ENCODE measurements at regions not wholly inside any gene's neighbourhood (a gene's known extent, or its start where the extent isn't known, plus 50 kb on each side); places are given as distances from the start of the nearest gene placed in this dataset.

- no peak for TF ChIP-seq CTCF (IDR thresholded peaks at IDR 0.05)
- intact Hi-C loops (cut with DNase I) = no loop called here
- 25 to 47% (median 35%) methylated on average over 2 of the region's 2 CpGs for WGBS, 3 donors
Observed at GRCh38 chr18:44123743-44124142, 556.9 kb upstream of the SETBP1 start.

GRCh38 chr18:44125446-44125845 is 555.2 kb upstream of the SETBP1 start:
- Histone ChIP-seq H3K9me3 (no peaks in the 10 kb centered on the region), H3K27ac (no peak overlapping the region), H3K36me3 (ENCODE audit: insufficient read depth in 1 of 2, low read depth in 1 of 2) (no peaks in the 10 kb centered on the region), H3K4me3 (no peak overlapping the region), H3K27me3 (ENCODE audit: insufficient read depth in 3 of 3, low read length in 2 of 3) (no peaks in the 10 kb centered on the region), H3K4me1 (no peaks in the 10 kb centered on the region)
- ATAC-seq (no peak), DNase-seq (no peak)
- no peak for TF ChIP-seq CTCF (IDR thresholded peaks at IDR 0.05)
- 88 to 92% (median 90%) methylated on average over 3 of the region's 3 CpGs for WGBS, 3 donors
- intact Hi-C loops (cut with DNase I) = no loop called here

More at GRCh38 chr18:44123743-44124142, 556.9 kb upstream of the SETBP1 start:
- Histone ChIP-seq H3K4me3 (no peak overlapping the region), H3K27ac (no peak overlapping the region), H3K27me3 (ENCODE audit: insufficient read depth in 3 of 3, low read length in 2 of 3) (no peaks in the 10 kb centered on the region), H3K4me1 (no peaks in the 10 kb centered on the region), H3K36me3 (ENCODE audit: insufficient read depth in 1 of 2, low read depth in 1 of 2) (no peaks in the 10 kb centered on the region), H3K9me3 (no peaks in the 10 kb centered on the region)
- no peak for DNase-seq
- peak in 1 of 4 donors; percentile 39 for ATAC-seq

- H3K36me3 ChIP-seq (ENCODE audit: insufficient read depth in 1 of 2, low read depth in 1 of 2) = no peaks in the 10 kb centered on the region
- H3K27ac ChIP-seq = no peak overlapping the region
- TF ChIP-seq CTCF (IDR thresholded peaks at IDR 0.05) = no peak
- no peaks in the 10 kb centered on the region for H3K9me3 ChIP-seq
- no peak overlapping the region for H3K4me3 ChIP-seq
- DNase-seq (no peak), ATAC-seq (no peak)
- intact Hi-C loops (cut with DNase I) = no loop called here
- no peaks in the 10 kb centered on the region for H3K27me3 ChIP-seq (ENCODE audit: insufficient read depth in 3 of 3, low read length in 2 of 3)
- H3K4me1 ChIP-seq = no peaks in the 10 kb centered on the region
Observed at GRCh38 chr18:44126598-44126997, 554.1 kb upstream of the SETBP1 start.

GRCh38 chr18:44128365-44128764 is 552.3 kb upstream of the SETBP1 start:
- Histone ChIP-seq H3K27ac (no peak overlapping the region), H3K36me3 (ENCODE audit: insufficient read depth in 1 of 2, low read depth in 1 of 2) (no peaks in the 10 kb centered on the region), H3K27me3 (ENCODE audit: insufficient read depth in 3 of 3, low read length in 2 of 3) (no peaks in the 10 kb centered on the region), H3K9me3 (no peaks in the 10 kb centered on the region), H3K4me3 (no peak overlapping the region), H3K4me1 (no peaks in the 10 kb centered on the region)
- intact Hi-C loops (cut with DNase I) = no loop called here
- no peak for DNase-seq
- no peak for ATAC-seq
- TF ChIP-seq CTCF (IDR thresholded peaks at IDR 0.05) = no peak
- WGBS, 3 donors = 53 to 68% (median 60%) methylated on average over 1 of the region's 1 CpG

- DNase-seq (no peak), ATAC-seq (peak in 3 of 4 donors; percentile 46 to 61 (median 58))
- H3K27ac ChIP-seq = no peak overlapping the region
- no peaks in the 10 kb centered on the region for H3K27me3 ChIP-seq (ENCODE audit: insufficient read depth in 3 of 3, low read length in 2 of 3)
- H3K4me1 ChIP-seq = no peaks in the 10 kb centered on the region
- intact Hi-C loops (cut with DNase I) = no loop called here
- H3K9me3 ChIP-seq = no peaks in the 10 kb centered on the region
- peak; percentile 68 for TF ChIP-seq CTCF (IDR thresholded peaks at IDR 0.05)
- 40 to 51% (median 42%) methylated on average over 5 of the region's 5 CpGs for WGBS, 3 donors
- no peak overlapping the region for H3K4me3 ChIP-seq
- no peaks in the 10 kb centered on the region for H3K36me3 ChIP-seq (ENCODE audit: insufficient read depth in 1 of 2, low read depth in 1 of 2)
Observed at GRCh38 chr18:44130376-44130942, 550.2 kb upstream of the SETBP1 start.
